H1 (cell line): ENCODE measurements at regions not wholly inside any gene's neighbourhood (a gene's known extent, or its start where the extent isn't known, plus 50 kb on each side); places are given as distances from the start of the nearest gene placed in this dataset.

Experiments used
- CTCF ChIA-PET: fragments of 300-600 bp; sonication (Branson Sonifier 250); formaldehyde crosslinking; loops from one replicate; lab custom pipeline; 2021; ENCODE audit not compliant: partially characterized antibody; lab: Charles Lee
- POLR2A ChIA-PET: fragments of 300-600 bp; sonication (Branson Sonifier 250); formaldehyde crosslinking; loops from one replicate; lab custom pipeline; 2021; ENCODE audit warnings: inconsistent platforms; ENCODE audit not compliant: partially characterized antibody; lab: Charles Lee
- DNase-seq, 2 experiments: peaks; one replicate each; pipeline versions ENCODE4 v3.0.0 to v3.0.0-alpha.2; 2010 to 2022; ENCODE audit warnings: low spot score in 2 of 2, low read depth in 1 of 2, mixed read lengths in 1 of 2
- FAIRE-seq: peaks from 2 replicates; lab custom pipeline; 2011; peaks lifted over from hg19 to GRCh38; lab: Jason Lieb, UNC
- H2AFZ ChIP-seq: 2 replicates; pipeline ENCODE4 v1.8.1; 2012; ENCODE audit warnings: low read length, inconsistent platforms
- H2AK5ac ChIP-seq: 2 replicates; pipeline ENCODE4 v1.6.1; 2013; ENCODE audit warnings: low read depth, low read length
- H2BK120ac ChIP-seq: replicated peaks from 2 replicates; pipeline ENCODE3; 2013; ENCODE audit warnings: low read depth, low read length, inconsistent platforms
- H2BK12ac ChIP-seq: 2 replicates; pipeline ENCODE4 v1.6.1; 2013; ENCODE audit warnings: low read depth, low read length
- H2BK15ac ChIP-seq: 2 replicates; pipeline ENCODE4 v1.6.1; 2013; ENCODE audit warnings: low read length
- H2BK20ac ChIP-seq: 2 replicates; pipeline ENCODE4 v1.6.1; 2013; ENCODE audit warnings: low read length
- H2BK5ac ChIP-seq: 2 replicates; pipeline ENCODE4 v1.6.1; 2013; ENCODE audit warnings: low read depth, low read length
- H3K14ac ChIP-seq: 2 replicates; pipeline ENCODE4 v1.6.1; 2013; ENCODE audit warnings: inconsistent platforms; ENCODE audit not compliant: insufficient read length
- H3K18ac ChIP-seq: 2 replicates; pipeline ENCODE4 v1.6.1; 2013; ENCODE audit warnings: low read length; ENCODE audit errors: extremely low read depth
- H3K23ac ChIP-seq: 2 replicates; pipeline ENCODE4 v1.6.1; 2013; ENCODE audit warnings: inconsistent platforms; ENCODE audit not compliant: insufficient read length
- H3K23me2 ChIP-seq: 2 replicates; pipeline ENCODE4 v1.6.1; 2013; ENCODE audit warnings: low read depth, low read length
- H3K27ac ChIP-seq: 2 replicates; pipeline ENCODE4 v1.6.1; 2011; ENCODE audit warnings: low read depth, low read length, inconsistent platforms
- H3K27me3 ChIP-seq, 4 experiments: replicated peaks in 1 of 4; 1 replicate in 1 of 4; 2 replicates in 3 of 4; pipeline versions ENCODE4 v1.6.1 to v1.8.1; 2011 to 2013; ENCODE audit warnings: low read length in 3 of 4, mild to moderate bottlenecking in 3 of 4, inconsistent platforms in 2 of 4, mixed read lengths in 2 of 4, moderate library complexity in 1 of 4; ENCODE audit not compliant: control insufficient read depth in 3 of 4, insufficient read depth in 3 of 4; ENCODE audit errors: extremely low read depth in 1 of 4
- H3K36me3 ChIP-seq, 4 experiments: 2 replicates each; pipeline versions ENCODE4 v1.6.1 to v1.8.1; 2011 to 2013; ENCODE audit warnings: mild to moderate bottlenecking in 4 of 4, low read length in 3 of 4, moderate library complexity in 2 of 4, control low read depth in 1 of 4, inconsistent platforms in 1 of 4; ENCODE audit not compliant: insufficient read depth in 4 of 4, control insufficient read depth in 2 of 4
- H3K4ac ChIP-seq: replicated peaks from 2 replicates; pipeline ENCODE3; 2013; ENCODE audit warnings: low read length, low read depth, mixed read lengths, inconsistent platforms; ENCODE audit not compliant: insufficient read length
- H3K4me1 ChIP-seq, 4 experiments: replicated peaks in 1 of 4; 1 replicate in 1 of 4; 2 replicates in 3 of 4; pipeline versions ENCODE4 v1.6.1 to v1.8.1; 2011 to 2013; ENCODE audit warnings: low read length in 3 of 4, inconsistent platforms in 2 of 4, mixed read lengths in 1 of 4; ENCODE audit not compliant: insufficient read depth in 4 of 4, control insufficient read depth in 3 of 4
- H3K4me2 ChIP-seq, 2 experiments: 2 replicates each; pipeline versions ENCODE4 v1.6.1 to v1.8.1; 2011 to 2013; ENCODE audit warnings: low read depth in 2 of 2, low read length in 2 of 2, control low read depth in 1 of 2, inconsistent platforms in 1 of 2, mild to moderate bottlenecking in 1 of 2; ENCODE audit not compliant: insufficient read depth in 1 of 2
- H3K4me3 ChIP-seq, 4 experiments: fragments of 200-600, 300-600 bp in 1 of 4; sonication (generic), shearing (Covaris generic), sonication (Bioruptor Twin) in 1 of 4; 2 replicates each; pipeline versions ENCODE4 v1.5.1 to v1.8.1; 2011 to 2016; ENCODE audit warnings: low read length in 4 of 4, low read depth in 3 of 4, control low read depth in 2 of 4, inconsistent platforms in 2 of 4, mild to moderate bottlenecking in 2 of 4, mixed read lengths in 1 of 4, moderate library complexity in 1 of 4; ENCODE audit not compliant: insufficient read depth in 2 of 4; ENCODE audit errors: extremely low read depth in 1 of 4
- H3K56ac ChIP-seq: replicated peaks from 2 replicates; pipeline ENCODE3; 2013; ENCODE audit warnings: low read depth, mild to moderate bottlenecking, mixed read lengths, low read length, inconsistent platforms; ENCODE audit not compliant: insufficient read length
- H3K79me1 ChIP-seq: 2 replicates; pipeline ENCODE4 v1.6.1; 2013; ENCODE audit warnings: low read depth, low read length, control low read depth
- H3K79me2 ChIP-seq, 2 experiments: 2 replicates each; pipeline versions ENCODE4 v1.6.1 to v1.8.1; 2012 to 2013; ENCODE audit warnings: low read length in 2 of 2, mild to moderate bottlenecking in 2 of 2, inconsistent platforms in 1 of 2; ENCODE audit not compliant: insufficient read depth in 2 of 2, control insufficient read depth in 1 of 2
- H3K9ac ChIP-seq, 4 experiments: replicated peaks in 1 of 4; 1 replicate in 1 of 4; 2 replicates in 3 of 4; pipeline versions ENCODE4 v1.6.1 to v1.8.1; 2011 to 2013; ENCODE audit warnings: low read depth in 3 of 4, low read length in 3 of 4, control low read depth in 2 of 4, mild to moderate bottlenecking in 2 of 4, moderate library complexity in 2 of 4, inconsistent platforms in 1 of 4; ENCODE audit errors: extremely low read depth in 1 of 4
- H3K9me3 ChIP-seq, 2 experiments: 2 replicates each; pipeline versions ENCODE4 v1.6.1 to v1.8.1; 2012 to 2013; ENCODE audit warnings: mild to moderate bottlenecking in 2 of 2, moderate library complexity in 2 of 2, control low read depth in 1 of 2, inconsistent platforms in 1 of 2, low read depth in 1 of 2, low read length in 1 of 2, mixed read lengths in 1 of 2; ENCODE audit not compliant: insufficient read depth in 2 of 2
- H4K20me1 ChIP-seq, 2 experiments: replicated peaks in 1 of 2; 2 replicates each; pipeline versions ENCODE3 to v1.8.1; 2011 to 2013; ENCODE audit warnings: inconsistent platforms in 2 of 2, low read length in 2 of 2, mild to moderate bottlenecking in 1 of 2; ENCODE audit not compliant: insufficient read depth in 2 of 2, control insufficient read depth in 1 of 2
- H4K5ac ChIP-seq: 2 replicates; pipeline ENCODE4 v1.6.1; 2013; ENCODE audit warnings: low read length, low read depth, mixed read lengths, inconsistent platforms; ENCODE audit not compliant: insufficient read length
- H4K8ac ChIP-seq: 2 replicates; pipeline ENCODE4 v1.8.0; 2013; ENCODE audit warnings: mild to moderate bottlenecking, moderate library complexity, low read length, inconsistent platforms; ENCODE audit not compliant: insufficient read depth; ENCODE audit errors: extremely low read depth
- H4K91ac ChIP-seq: replicated peaks from 2 replicates; pipeline ENCODE3; 2013; ENCODE audit warnings: low read length, mixed read lengths, inconsistent platforms; ENCODE audit not compliant: insufficient read length
- BCL11A ChIP-seq, 2 experiments: IDR thresholded peaks; one replicate each; pipeline ENCODE4 v1.6.1; 2011; ENCODE audit warnings: low read depth in 2 of 2, low read length in 2 of 2, mild to moderate bottlenecking in 2 of 2
- BRCA1 ChIP-seq: IDR thresholded peaks from 2 replicates; pipeline ENCODE4 v1.6.1; 2012; ENCODE audit warnings: low read depth, low read length, improper control_type of control experiment
- HDAC2 ChIP-seq, 2 experiments: fragments of 300-600 bp in 1 of 2; sonication (generic) in 1 of 2; IDR thresholded peaks; 2 replicates each; pipeline ENCODE4 v1.6.1; 2011 to 2012; ENCODE audit warnings: low read depth in 2 of 2, low read length in 2 of 2, mild to moderate bottlenecking in 2 of 2, moderate library complexity in 2 of 2, borderline replicate concordance in 1 of 2, inconsistent platforms in 1 of 2
- MAFK ChIP-seq: IDR thresholded peaks from 2 replicates; pipeline ENCODE4 v1.6.1; 2012; ENCODE audit warnings: low read depth, mild to moderate bottlenecking, improper control_type of control experiment, low read length
- NRF1 ChIP-seq: IDR thresholded peaks from 2 replicates; pipeline ENCODE4 v1.6.1; 2011; ENCODE audit warnings: mild to moderate bottlenecking, low read depth, low read length, improper control_type of control experiment
- POLR2AphosphoS5 ChIP-seq: IDR thresholded peaks from 2 replicates; pipeline ENCODE4 v1.6.1; 2011; ENCODE audit warnings: low read depth, low read length
- POU5F1 ChIP-seq: IDR thresholded peaks from 2 replicates; pipeline ENCODE4 v1.6.1; 2011; ENCODE audit warnings: low read depth, mild to moderate bottlenecking, low read length, moderate library complexity
- RAD21 ChIP-seq, 2 experiments: IDR thresholded peaks in 1 of 2; conservative IDR thresholded peaks in 1 of 2; 2 replicates each; pipeline ENCODE4 v1.6.1; 2011; ENCODE audit warnings: low read depth in 2 of 2, low read length in 2 of 2, improper control_type of control experiment in 1 of 2, inconsistent platforms in 1 of 2, mild to moderate bottlenecking in 1 of 2, moderate library complexity in 1 of 2
- SIN3A ChIP-seq, 2 experiments: IDR thresholded peaks in 1 of 2; conservative IDR thresholded peaks in 1 of 2; 2 replicates each; pipeline ENCODE4 v1.6.1; 2011 to 2012; ENCODE audit warnings: low read length in 2 of 2, improper control_type of control experiment in 1 of 2, low read depth in 1 of 2, mild to moderate bottlenecking in 1 of 2
- SIRT6 ChIP-seq: IDR thresholded peaks from one replicate; pipeline ENCODE4 v1.7.1; 2012; ENCODE audit warnings: low read length, inconsistent platforms
- SIX5 ChIP-seq: IDR thresholded peaks from 2 replicates; pipeline ENCODE4 v1.6.1; 2011; ENCODE audit warnings: mild to moderate bottlenecking, low read depth, low read length
- SUZ12 ChIP-seq: fragments of 200-600 bp; sonication (generic); IDR thresholded peaks from 2 replicates; pipeline ENCODE4 v1.6.1; 2012; ENCODE audit warnings: mild to moderate bottlenecking, inconsistent platforms, low read length, moderate library complexity, mixed read lengths
- TAF7 ChIP-seq: optimal IDR thresholded peaks from 2 replicates; pipeline ENCODE3; 2011; ENCODE audit warnings: low read depth, mild to moderate bottlenecking, inconsistent platforms, low read length, moderate library complexity, borderline replicate concordance
- TCF12 ChIP-seq: IDR thresholded peaks from 2 replicates; pipeline ENCODE4 v1.6.1; 2011; ENCODE audit warnings: low read depth, mild to moderate bottlenecking, low read length
- WGBS, 2 experiments: shearing (Covaris generic) in 1 of 2; methylation state at CpG; one replicate each; pipeline versions ENCODE4 v1.1.6 to v1.1.7; 2013 to 2015; ENCODE audit warnings: low lambda C conversion rate in 2 of 2, mixed read lengths in 2 of 2, inconsistent platforms in 1 of 2, low coverage in 1 of 2, missing lambda C conversion rate in 1 of 2; ENCODE audit not compliant: insufficient replicate concordance in 2 of 2, insufficient coverage in 1 of 2, insufficient read length in 1 of 2; ENCODE audit errors: extremely low coverage in 1 of 2, missing lambda C conversion rate in 1 of 2; 5-methylcytosine and 5-hydroxymethylcytosine counted together

- Histone ChIP-seq H2BK12ac (no peak overlapping the region), H3K4me2 (no peak overlapping the region), H2BK15ac (no peak overlapping the region), H2BK5ac (no peak overlapping the region), H4K8ac (no peak overlapping the region), H3K23me2 (no peaks in the 10 kb centered on the region), H3K18ac (no peak overlapping the region), H3K23ac (no peak overlapping the region), H2BK20ac (no peak overlapping the region), H4K91ac (no peak overlapping the region), H2AFZ (no peak overlapping the region), H3K9me3 (no peaks in the 10 kb centered on the region), H3K79me2 (no peaks in the 10 kb centered on the region), H3K79me1 (no peaks in the 10 kb centered on the region), H2BK120ac (no peak overlapping the region), H3K14ac (no peak overlapping the region), H3K36me3 (no peaks in the 10 kb centered on the region), H2AK5ac (no peak overlapping the region), H3K27me3 (no peaks in the 10 kb centered on the region), H4K20me1 (no peaks in the 10 kb centered on the region), H3K27ac (no peak overlapping the region), H3K4me1 (peaks cover 0 to 3% (median 0%) of the 10 kb centered on the region in 4 experiments; a peak in 1 of 7 replicates), H3K9ac (no peak overlapping the region), H4K5ac (no peak overlapping the region), H3K56ac (no peak overlapping the region), H3K4ac (no peak overlapping the region), H3K4me3 (no peak overlapping the region)
- DNase-seq, result no peak
- FAIRE-seq, result no peak
- POLR2A ChIA-PET, result no interaction called here
- TF ChIP-seq POLR2AphosphoS5 (no peak), HDAC2 (IDR thresholded peaks at IDR 0.05; ENCODE audit: borderline replicate concordance in 1 of 2, low read depth in 2 of 2, low read length in 2 of 2) (no peak), BCL11A (IDR thresholded peaks at IDR 0.05; ENCODE audit: low read depth in 2 of 2, low read length in 2 of 2) (no peak), SIN3A (conservative IDR thresholded peaks at IDR 0.05 in 1 of 2, IDR thresholded peaks at IDR 0.05 in 1 of 2; ENCODE audit: low read depth in 1 of 2, low read length in 2 of 2) (no peak), NRF1 (no peak), MAFK (no peak), SUZ12 (no peak), POU5F1 (no peak), SIX5 (no peak), BRCA1 (no peak), TAF7 (no peak), TCF12 (no peak), SIRT6 (no peak), RAD21 (IDR thresholded peaks at IDR 0.05 in 1 of 2, conservative IDR thresholded peaks at IDR 0.05 in 1 of 2; ENCODE audit: low read depth in 2 of 2, low read length in 2 of 2) (no peak)
- CTCF ChIA-PET, result interaction anchor here (0.6 kb wide), 1 partner anchor 234 kb away, joined by 4 read pairs; no protein-coding TSS in a partner anchor
- 93% methylated on average over 1 of the region's 1 CpG; no CpG with 5 or more reads in 1 of the 2 experiments for WGBS, 2 experiments
These were observed 413.9 kb upstream of the C2CD4B start for GRCh38 chr15:62578960-62579359.
